MM.1S (cell line): ENCODE measurements at regions not wholly inside any gene's neighbourhood (a gene's known extent, or its start where the extent isn't known, plus 50 kb on each side); places are given as distances from the start of the nearest gene placed in this dataset.

Source experiments
- DNase-seq: peaks from one replicate; pipeline ENCODE4 v3.0.0-alpha.2; 2015
- H2AFZ ChIP-seq: fragments of 300-600 bp; sonication (generic); 2 replicates; pipeline ENCODE4 v1.6.0; 2016; ENCODE audit warnings: antibody characterized with exemption, low read length
- H3F3A ChIP-seq: fragments of 300-600 bp; sonication (generic); 2 replicates; pipeline ENCODE4 v1.6.1; 2016; ENCODE audit warnings: mild to moderate bottlenecking, antibody characterized with exemption, low read length, moderate library complexity, mixed read lengths; ENCODE audit not compliant: insufficient read depth
- H3K27ac ChIP-seq: fragments of 300-600 bp; sonication (generic); 2 replicates; pipeline ENCODE4 v1.5.1; 2016; ENCODE audit warnings: mild to moderate bottlenecking, low read length
- H3K27me3 ChIP-seq: fragments of 300-600 bp; sonication (generic); replicated peaks from 2 replicates; pipeline ENCODE4 v1.6.0; 2016; ENCODE audit warnings: low read length; ENCODE audit not compliant: insufficient read depth
- H3K36me3 ChIP-seq: fragments of 300-600 bp; sonication (generic); replicated peaks from 2 replicates; pipeline ENCODE4 v1.6.1; 2016; ENCODE audit warnings: mild to moderate bottlenecking, low read length, mixed read lengths; ENCODE audit not compliant: insufficient read depth
- H3K4me1 ChIP-seq: fragments of 300-600 bp; sonication (generic); 2 replicates; pipeline ENCODE4 v1.6.1; 2016; ENCODE audit warnings: low read length, mixed read lengths
- H3K4me2 ChIP-seq: fragments of 300-600 bp; sonication (generic); 2 replicates; pipeline ENCODE4 v1.6.0; 2016; ENCODE audit warnings: low read depth, low read length
- H3K4me3 ChIP-seq: fragments of 300-600 bp; sonication (generic); 2 replicates; pipeline ENCODE4 v1.5.1; 2016; ENCODE audit warnings: low read length, mixed read lengths
- H3K79me2 ChIP-seq: fragments of 300-600 bp; sonication (generic); 2 replicates; pipeline ENCODE4 v1.6.1; 2016; ENCODE audit warnings: mixed run types, low read length, mixed read lengths
- H3K9ac ChIP-seq: fragments of 300-600 bp; sonication (generic); 2 replicates; pipeline ENCODE4 v1.6.1; 2016; ENCODE audit warnings: low read length, mixed read lengths
- H3K9me2 ChIP-seq: fragments of 300-600 bp; sonication (generic); replicated peaks from 2 replicates; pipeline ENCODE4 v1.6.1; 2016; ENCODE audit warnings: mild to moderate bottlenecking, low read length, mixed read lengths; ENCODE audit not compliant: insufficient read depth
- H3K9me3 ChIP-seq: fragments of 300-600 bp; sonication (generic); replicated peaks from 2 replicates; pipeline ENCODE4 v1.6.1; 2016; ENCODE audit warnings: mild to moderate bottlenecking, low read length, mixed read lengths; ENCODE audit not compliant: insufficient read depth
- H4K20me1 ChIP-seq: fragments of 300-600 bp; sonication (generic); 2 replicates; pipeline ENCODE4 v1.6.1; 2016; ENCODE audit warnings: mild to moderate bottlenecking, low read length, moderate library complexity, mixed read lengths; ENCODE audit not compliant: insufficient read depth
- EZH2 ChIP-seq: fragments of 300-600 bp; sonication (generic); optimal IDR thresholded peaks from 2 replicates; pipeline ENCODE3; 2017; ENCODE audit warnings: low read depth, mild to moderate bottlenecking, antibody characterized with exemption, low read length, mixed read lengths
- EZH2phosphoT487 ChIP-seq: fragments of 300-600 bp; sonication (generic); IDR thresholded peaks from 2 replicates; pipeline ENCODE4 v1.6.1; 2018; ENCODE audit warnings: antibody characterized with exemption, low read length
- TF ChIP-seq, protein P1 (sequence below): fragments of 300-600 bp; sonication (generic); IDR thresholded peaks from 2 replicates; pipeline ENCODE4 v1.5.1; 2016; ENCODE audit warnings: antibody characterized with exemption, low read length, mixed read lengths

GRCh38 chr5:125149527-125149926 is 403.1 kb upstream of the ZNF608 start:
- Histone ChIP-seq H3K4me2 (no peak overlapping the region), H3K4me1 (no peaks in the 10 kb centered on the region), H3K9ac (no peak overlapping the region), H3K9me3 (no peaks in the 10 kb centered on the region), H3F3A (no peaks in the 10 kb centered on the region), H3K27me3 (no peaks in the 10 kb centered on the region), H3K27ac (no peak overlapping the region), H3K4me3 (no peak overlapping the region), H3K79me2 (no peaks in the 10 kb centered on the region), H3K9me2 (no peaks in the 10 kb centered on the region), H2AFZ (no peak overlapping the region), H4K20me1 (no peaks in the 10 kb centered on the region), H3K36me3 (no peaks in the 10 kb centered on the region)
- TF ChIP-seq EZH2 (no peak), EZH2phosphoT487 (no peak)
- TF ChIP-seq, protein P1, sequence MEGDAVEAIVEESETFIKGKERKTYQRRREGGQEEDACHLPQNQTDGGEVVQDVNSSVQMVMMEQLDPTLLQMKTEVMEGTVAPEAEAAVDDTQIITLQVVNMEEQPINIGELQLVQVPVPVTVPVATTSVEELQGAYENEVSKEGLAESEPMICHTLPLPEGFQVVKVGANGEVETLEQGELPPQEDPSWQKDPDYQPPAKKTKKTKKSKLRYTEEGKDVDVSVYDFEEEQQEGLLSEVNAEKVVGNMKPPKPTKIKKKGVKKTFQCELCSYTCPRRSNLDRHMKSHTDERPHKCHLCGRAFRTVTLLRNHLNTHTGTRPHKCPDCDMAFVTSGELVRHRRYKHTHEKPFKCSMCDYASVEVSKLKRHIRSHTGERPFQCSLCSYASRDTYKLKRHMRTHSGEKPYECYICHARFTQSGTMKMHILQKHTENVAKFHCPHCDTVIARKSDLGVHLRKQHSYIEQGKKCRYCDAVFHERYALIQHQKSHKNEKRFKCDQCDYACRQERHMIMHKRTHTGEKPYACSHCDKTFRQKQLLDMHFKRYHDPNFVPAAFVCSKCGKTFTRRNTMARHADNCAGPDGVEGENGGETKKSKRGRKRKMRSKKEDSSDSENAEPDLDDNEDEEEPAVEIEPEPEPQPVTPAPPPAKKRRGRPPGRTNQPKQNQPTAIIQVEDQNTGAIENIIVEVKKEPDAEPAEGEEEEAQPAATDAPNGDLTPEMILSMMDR: no peak
- no peak for DNase-seq

DNA sequence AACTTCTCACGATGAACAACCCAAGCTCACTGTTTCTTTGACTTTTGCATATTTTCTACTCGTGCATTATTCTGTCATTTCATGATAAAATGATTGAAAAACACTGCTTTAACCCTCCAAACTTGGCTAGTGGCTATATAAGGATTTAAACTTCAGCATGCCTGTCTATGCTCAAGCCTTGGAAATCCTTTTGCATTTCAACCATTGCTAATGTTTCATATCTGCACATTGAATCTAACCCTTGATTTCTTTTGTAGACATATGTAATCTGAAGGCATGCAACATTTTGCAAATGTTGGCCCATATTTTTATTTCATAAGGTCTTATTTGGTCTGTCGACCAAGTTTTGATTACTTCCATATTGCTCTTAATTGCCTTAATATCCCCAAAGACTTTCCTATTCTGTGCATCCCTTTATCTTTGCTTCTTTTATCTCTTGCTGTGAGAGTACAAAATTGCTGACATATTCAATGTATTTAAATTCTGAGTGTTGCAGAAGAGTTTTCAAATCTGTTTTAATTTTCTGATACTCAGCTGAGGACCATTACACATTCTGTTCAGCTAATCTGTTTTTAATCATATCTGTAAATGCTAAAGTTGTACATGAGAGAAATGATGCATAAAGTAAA is 403.7 kb upstream of the ZNF608 start:
- Histone ChIP-seq H3F3A (no peaks in the 10 kb centered on the region), H2AFZ (no peak overlapping the region), H3K4me2 (no peak overlapping the region), H3K27me3 (no peaks in the 10 kb centered on the region), H3K9ac (no peak overlapping the region), H3K9me3 (no peaks in the 10 kb centered on the region), H4K20me1 (no peaks in the 10 kb centered on the region), H3K9me2 (no peaks in the 10 kb centered on the region), H3K79me2 (no peaks in the 10 kb centered on the region), H3K27ac (no peak overlapping the region), H3K4me1 (no peaks in the 10 kb centered on the region), H3K4me3 (no peak overlapping the region), H3K36me3 (no peaks in the 10 kb centered on the region)
- DNase-seq: no peak
- TF ChIP-seq, protein P1: no peak
- no peak for TF ChIP-seq EZH2
- TF ChIP-seq EZH2phosphoT487: no peak

- Histone ChIP-seq H4K20me1 (no peaks in the 10 kb centered on the region), H3K79me2 (no peaks in the 10 kb centered on the region), H3K4me1 (no peaks in the 10 kb centered on the region), H3K27me3 (no peaks in the 10 kb centered on the region), H3K27ac (no peak overlapping the region), H3K9me3 (no peaks in the 10 kb centered on the region), H3F3A (no peaks in the 10 kb centered on the region), H3K36me3 (no peaks in the 10 kb centered on the region), H2AFZ (no peak overlapping the region), H3K4me2 (no peak overlapping the region), H3K9ac (no peak overlapping the region), H3K4me3 (no peak overlapping the region), H3K9me2 (no peaks in the 10 kb centered on the region)
- DNase-seq: no peak
- TF ChIP-seq EZH2phosphoT487: no peak
- TF ChIP-seq, protein P1: no peak
- TF ChIP-seq EZH2: no peak
Observed at GRCh38 chr5:125151150-125151900, 404.9 kb upstream of the ZNF608 start.
